22Rv1 (cell line): ENCODE measurements at regions not wholly inside any gene's neighbourhood (a gene's known extent, or its start where the extent isn't known, plus 50 kb on each side); places are given as distances from the start of the nearest gene placed in this dataset.

Experiments used
- ZFX ChIP-seq: fragments of 450-650 bp; IDR thresholded peaks from 2 replicates; pipeline ENCODE4 v1.6.1; 2017; ENCODE audit warnings: antibody characterized with exemption, borderline replicate concordance
- TF ChIP-seq, protein P1 (sequence below): fragments of 450-650 bp; IDR thresholded peaks from 2 replicates; pipeline ENCODE4 v1.5.1; 2017; ENCODE audit warnings: mild to moderate bottlenecking

- TF ChIP-seq, protein P1, sequence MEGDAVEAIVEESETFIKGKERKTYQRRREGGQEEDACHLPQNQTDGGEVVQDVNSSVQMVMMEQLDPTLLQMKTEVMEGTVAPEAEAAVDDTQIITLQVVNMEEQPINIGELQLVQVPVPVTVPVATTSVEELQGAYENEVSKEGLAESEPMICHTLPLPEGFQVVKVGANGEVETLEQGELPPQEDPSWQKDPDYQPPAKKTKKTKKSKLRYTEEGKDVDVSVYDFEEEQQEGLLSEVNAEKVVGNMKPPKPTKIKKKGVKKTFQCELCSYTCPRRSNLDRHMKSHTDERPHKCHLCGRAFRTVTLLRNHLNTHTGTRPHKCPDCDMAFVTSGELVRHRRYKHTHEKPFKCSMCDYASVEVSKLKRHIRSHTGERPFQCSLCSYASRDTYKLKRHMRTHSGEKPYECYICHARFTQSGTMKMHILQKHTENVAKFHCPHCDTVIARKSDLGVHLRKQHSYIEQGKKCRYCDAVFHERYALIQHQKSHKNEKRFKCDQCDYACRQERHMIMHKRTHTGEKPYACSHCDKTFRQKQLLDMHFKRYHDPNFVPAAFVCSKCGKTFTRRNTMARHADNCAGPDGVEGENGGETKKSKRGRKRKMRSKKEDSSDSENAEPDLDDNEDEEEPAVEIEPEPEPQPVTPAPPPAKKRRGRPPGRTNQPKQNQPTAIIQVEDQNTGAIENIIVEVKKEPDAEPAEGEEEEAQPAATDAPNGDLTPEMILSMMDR = no peak
- TF ChIP-seq ZFX = no peak
These were observed 1021.6 kb upstream of the MAP3K7 start for GRCh38 chr6:91608428-91608827.
